D721Med (cell line): ENCODE measurements at regions not wholly inside any gene's neighbourhood (a gene's known extent, or its start where the extent isn't known, plus 50 kb on each side); places are given as distances from the start of the nearest gene placed in this dataset.

Experiments used
- DNase-seq: peaks from one replicate; pipeline ENCODE4 v3.0.0; 2011; ENCODE audit warnings: low spot score; ENCODE audit not compliant: insufficient read length
- FAIRE-seq: peaks from 2 replicates; lab custom pipeline; 2011; peaks lifted over from hg19 to GRCh38; lab: Jason Lieb, UNC
- CTCF ChIP-seq: IDR thresholded peaks from 2 replicates; pipeline ENCODE4 v1.5.1; 2012; ENCODE audit warnings: mild to moderate bottlenecking, control low read depth; ENCODE audit not compliant: insufficient read depth; ENCODE audit errors: missing control alignments

- no peak for FAIRE-seq
- no peak for DNase-seq
- no peak for TF ChIP-seq CTCF
Observed at GRCh38 chr10:111146025-111146640, 69.3 kb downstream of the ADRA2A start.

- DNase-seq (no peak), FAIRE-seq (no peak)
- no peak for TF ChIP-seq CTCF
Observed at GRCh38 chr10:111148025-111148424, 71.2 kb downstream of the ADRA2A start.

GRCh38 chr10:111148440-111148839 lies 71.6 kb downstream of the ADRA2A start:
- FAIRE-seq: no peak
- no peak for TF ChIP-seq CTCF
- no peak for DNase-seq

GRCh38 chr10:111150691-111151090 lies 73.9 kb downstream of the ADRA2A start:
- DNase-seq (no peak), FAIRE-seq (no peak)
- no peak for TF ChIP-seq CTCF

GRCh38 chr10:111151595-111152307 lies 74.9 kb downstream of the ADRA2A start:
- TF ChIP-seq CTCF: no peak
- DNase-seq (no peak), FAIRE-seq (no peak)

GRCh38 chr10:111156754-111157153 lies 79.9 kb downstream of the ADRA2A start:
- TF ChIP-seq CTCF: no peak
- DNase-seq (no peak), FAIRE-seq (no peak)

- no peak for DNase-seq
- FAIRE-seq: no peak
- no peak for TF ChIP-seq CTCF
Observed at GRCh38 chr10:111158595-111158994, 81.8 kb downstream of the ADRA2A start.
